ENCODE measurements at regions not wholly inside any gene's neighbourhood (a gene's known extent, or its start where the extent isn't known, plus 50 kb on each side); places are given as distances from the start of the nearest gene placed in this dataset.

- ATAC-seq (no peak), DNase-seq (no peak)
- H3K27ac Mint-ChIP-seq = no peak overlapping the region
- H3K27me3 Mint-ChIP-seq = no peaks in the 10 kb centered on the region
- no peaks in the 10 kb centered on the region for H3K4me1 Mint-ChIP-seq
- no peaks in the 10 kb centered on the region for H3K36me3 Mint-ChIP-seq (ENCODE audit: low read depth)
- no peaks in the 10 kb centered on the region for H3K9me3 ChIP-seq (ENCODE audit: control insufficient read depth, low read length, poor library complexity, severe bottlenecking)
- no peak overlapping the region for H3K4me3 Mint-ChIP-seq
These were observed 292.8 kb downstream of the ANKRD7 start for GRCh38 chr7:118517275-118517674.

GRCh38 chr7:118525020-118525419 lies 300.5 kb downstream of the ANKRD7 start:
- H3K27me3 Mint-ChIP-seq = no peaks in the 10 kb centered on the region
- DNase-seq = no peak
- no peaks in the 10 kb centered on the region for H3K36me3 Mint-ChIP-seq (ENCODE audit: low read depth)
- no peaks in the 10 kb centered on the region for H3K4me1 Mint-ChIP-seq
- H3K4me3 Mint-ChIP-seq = no peak overlapping the region
- no peak for ATAC-seq
- no peak overlapping the region for H3K27ac Mint-ChIP-seq
- no peaks in the 10 kb centered on the region for H3K9me3 ChIP-seq (ENCODE audit: control insufficient read depth, low read length, poor library complexity, severe bottlenecking)

GRCh38 chr7:118531566-118531965 lies 307.1 kb downstream of the ANKRD7 start:
- ATAC-seq (no peak), DNase-seq (no peak)
- H3K4me1 Mint-ChIP-seq = no peaks in the 10 kb centered on the region
- H3K27me3 Mint-ChIP-seq = no peaks in the 10 kb centered on the region
- no peaks in the 10 kb centered on the region for H3K36me3 Mint-ChIP-seq (ENCODE audit: low read depth)
- no peaks in the 10 kb centered on the region for H3K9me3 ChIP-seq (ENCODE audit: control insufficient read depth, low read length, poor library complexity, severe bottlenecking)
- H3K27ac Mint-ChIP-seq = no peak overlapping the region
- H3K4me3 Mint-ChIP-seq = no peak overlapping the region

- no peak for ATAC-seq
- DNase-seq = no peak
- Mint-ChIP-seq H3K36me3 (ENCODE audit: low read depth) (no peaks in the 10 kb centered on the region), H3K27me3 (no peaks in the 10 kb centered on the region), H3K4me1 (no peaks in the 10 kb centered on the region), H3K27ac (no peak overlapping the region), H3K4me3 (no peak overlapping the region)
- no peaks in the 10 kb centered on the region for H3K9me3 ChIP-seq (ENCODE audit: control insufficient read depth, low read length, poor library complexity, severe bottlenecking)
These were observed 334.7 kb downstream of the ANKRD7 start for GRCh38 chr7:118559207-118559606.

GRCh38 chr7:118563311-118563710 lies 338.8 kb downstream of the ANKRD7 start:
- no peaks in the 10 kb centered on the region for H3K9me3 ChIP-seq (ENCODE audit: control insufficient read depth, low read length, poor library complexity, severe bottlenecking)
- ATAC-seq (no peak), DNase-seq (no peak)
- Mint-ChIP-seq H3K27ac (no peak overlapping the region), H3K27me3 (no peaks in the 10 kb centered on the region), H3K4me1 (no peaks in the 10 kb centered on the region), H3K4me3 (no peak overlapping the region), H3K36me3 (ENCODE audit: low read depth) (no peaks in the 10 kb centered on the region)

- H3K9me3 ChIP-seq (ENCODE audit: control insufficient read depth, low read length, poor library complexity, severe bottlenecking) = no peaks in the 10 kb centered on the region
- H3K27me3 Mint-ChIP-seq = no peaks in the 10 kb centered on the region
- no peaks in the 10 kb centered on the region for H3K36me3 Mint-ChIP-seq (ENCODE audit: low read depth)
- no peak for DNase-seq
- H3K4me1 Mint-ChIP-seq = no peaks in the 10 kb centered on the region
- no peak for ATAC-seq
- H3K27ac Mint-ChIP-seq = no peak overlapping the region
- H3K4me3 Mint-ChIP-seq = no peak overlapping the region
These were observed 348.1 kb downstream of the ANKRD7 start for GRCh38 chr7:118572604-118573003.

- H3K27me3 Mint-ChIP-seq = no peaks in the 10 kb centered on the region
- no peak overlapping the region for H3K27ac Mint-ChIP-seq
- H3K4me1 Mint-ChIP-seq = no peaks in the 10 kb centered on the region
- no peaks in the 10 kb centered on the region for H3K36me3 Mint-ChIP-seq (ENCODE audit: low read depth)
- H3K9me3 ChIP-seq (ENCODE audit: control insufficient read depth, low read length, poor library complexity, severe bottlenecking) = no peaks in the 10 kb centered on the region
- ATAC-seq (no peak), DNase-seq (no peak)
- no peak overlapping the region for H3K4me3 Mint-ChIP-seq
These were observed 348.6 kb downstream of the ANKRD7 start for GRCh38 chr7:118573085-118573484.

- no peak for DNase-seq
- no peak overlapping the region for H3K27ac Mint-ChIP-seq
These were observed 351.0 kb downstream of the ANKRD7 start for GRCh38 chr7:118575393-118575948.

GRCh38 chr7:118580743-118581382 lies 356.4 kb downstream of the ANKRD7 start:
- Mint-ChIP-seq H3K27ac (no peak overlapping the region), H3K4me1 (no peaks in the 10 kb centered on the region), H3K4me3 (no peak overlapping the region), H3K27me3 (no peaks in the 10 kb centered on the region), H3K36me3 (ENCODE audit: low read depth) (no peaks in the 10 kb centered on the region)
- no peak for ATAC-seq
- DNase-seq = no peak
- no peaks in the 10 kb centered on the region for H3K9me3 ChIP-seq (ENCODE audit: control insufficient read depth, low read length, poor library complexity, severe bottlenecking)

More at GRCh38 chr7:118575393-118575948, 351.0 kb downstream of the ANKRD7 start:
- Mint-ChIP-seq H3K36me3 (ENCODE audit: low read depth) (no peaks in the 10 kb centered on the region), H3K4me1 (no peaks in the 10 kb centered on the region), H3K4me3 (no peak overlapping the region), H3K27me3 (no peaks in the 10 kb centered on the region)
- no peak for ATAC-seq
- no peaks in the 10 kb centered on the region for H3K9me3 ChIP-seq (ENCODE audit: control insufficient read depth, low read length, poor library complexity, severe bottlenecking)

GRCh38 chr7:118583641-118584040 lies 359.1 kb downstream of the ANKRD7 start:
- H3K4me1 Mint-ChIP-seq = no peaks in the 10 kb centered on the region
- no peak overlapping the region for H3K27ac Mint-ChIP-seq
- no peaks in the 10 kb centered on the region for H3K27me3 Mint-ChIP-seq

GRCh38 chr7:118586248-118586647 lies 361.7 kb downstream of the ANKRD7 start:
- DNase-seq (no peak), ATAC-seq (no peak)
- Mint-ChIP-seq H3K36me3 (ENCODE audit: low read depth) (no peaks in the 10 kb centered on the region), H3K4me3 (no peak overlapping the region), H3K4me1 (no peaks in the 10 kb centered on the region), H3K27me3 (no peaks in the 10 kb centered on the region), H3K27ac (no peak overlapping the region)
- no peaks in the 10 kb centered on the region for H3K9me3 ChIP-seq (ENCODE audit: control insufficient read depth, low read length, poor library complexity, severe bottlenecking)

More at GRCh38 chr7:118583641-118584040, 359.1 kb downstream of the ANKRD7 start:
- Mint-ChIP-seq H3K36me3 (ENCODE audit: low read depth) (no peaks in the 10 kb centered on the region), H3K4me3 (no peak overlapping the region)
- H3K9me3 ChIP-seq (ENCODE audit: control insufficient read depth, low read length, poor library complexity, severe bottlenecking) = no peaks in the 10 kb centered on the region
- ATAC-seq = no peak
- DNase-seq = no peak

GRCh38 chr7:118590107-118590506 lies 365.6 kb downstream of the ANKRD7 start:
- H3K27me3 Mint-ChIP-seq = no peaks in the 10 kb centered on the region
- no peak overlapping the region for H3K4me3 Mint-ChIP-seq
- no peaks in the 10 kb centered on the region for H3K9me3 ChIP-seq (ENCODE audit: control insufficient read depth, low read length, poor library complexity, severe bottlenecking)
- no peak overlapping the region for H3K27ac Mint-ChIP-seq
- no peaks in the 10 kb centered on the region for H3K4me1 Mint-ChIP-seq
- no peaks in the 10 kb centered on the region for H3K36me3 Mint-ChIP-seq (ENCODE audit: low read depth)
- ATAC-seq (no peak), DNase-seq (no peak)

- Mint-ChIP-seq H3K36me3 (ENCODE audit: low read depth) (no peaks in the 10 kb centered on the region), H3K4me3 (no peak overlapping the region), H3K27ac (no peak overlapping the region), H3K27me3 (no peaks in the 10 kb centered on the region), H3K4me1 (no peaks in the 10 kb centered on the region)
- DNase-seq (no peak), ATAC-seq (no peak)
- H3K9me3 ChIP-seq (ENCODE audit: control insufficient read depth, low read length, poor library complexity, severe bottlenecking) = no peaks in the 10 kb centered on the region
These were observed 377.6 kb downstream of the ANKRD7 start for GRCh38 chr7:118602090-118602489.

GRCh38 chr7:118606602-118607001 lies 382.1 kb downstream of the ANKRD7 start:
- H3K36me3 Mint-ChIP-seq (ENCODE audit: low read depth) = no peaks in the 10 kb centered on the region
- ATAC-seq = no peak

More at GRCh38 chr7:118606602-118607001, 382.1 kb downstream of the ANKRD7 start:
- DNase-seq = no peak
- Mint-ChIP-seq H3K4me3 (no peak overlapping the region), H3K27ac (no peak overlapping the region), H3K27me3 (no peaks in the 10 kb centered on the region), H3K4me1 (no peaks in the 10 kb centered on the region)
- H3K9me3 ChIP-seq (ENCODE audit: control insufficient read depth, low read length, poor library complexity, severe bottlenecking) = no peaks in the 10 kb centered on the region

All from T-helper 17 cell (primary cell).